Endothelial cell of umbilical vein (primary cell): ENCODE measurements at regions not wholly inside any gene's neighbourhood (a gene's known extent, or its start where the extent isn't known, plus 50 kb on each side); places are given as distances from the start of the nearest gene placed in this dataset.

Experiments used
- CTCF ChIP-seq, 2 donors: IDR thresholded peaks; 1 replicate in 1 of 2; 2 replicates in 1 of 2; pipeline ENCODE4 v1.5.1; 2011; ENCODE audit warnings: low read length in 2 of 2, mild to moderate bottlenecking in 2 of 2, moderate library complexity in 2 of 2, control low read depth in 1 of 2, inconsistent platforms in 1 of 2, low read depth in 1 of 2; ENCODE audit not compliant: insufficient read depth in 1 of 2; ENCODE audit errors: extremely low read depth in 1 of 2
- EZH2 ChIP-seq: IDR thresholded peaks from 2 replicates; pipeline ENCODE4 v1.6.1; 2012; ENCODE audit warnings: borderline replicate concordance, low read depth, mild to moderate bottlenecking, moderate library complexity, low read length, inconsistent platforms; ENCODE audit not compliant: severe bottlenecking
- POLR2AphosphoS5 ChIP-seq: IDR thresholded peaks from 2 replicates; pipeline ENCODE4 v1.6.1; 2012; ENCODE audit warnings: low read depth, mild to moderate bottlenecking, control low read depth, low read length, moderate library complexity; ENCODE audit not compliant: insufficient read depth

GRCh38 chr1:83545066-83545862 is 453.7 kb downstream of the TTLL7 start:
- TF ChIP-seq CTCF (IDR thresholded peaks at IDR 0.05; ENCODE audit: extremely low read depth in 1 of 2, insufficient read depth in 1 of 2, low read depth in 1 of 2, low read length in 2 of 2) (no peak), EZH2 (no peak), POLR2AphosphoS5 (no peak)
